SU-DHL-6 (cell line): ENCODE measurements at regions not wholly inside any gene's neighbourhood (a gene's known extent, or its start where the extent isn't known, plus 50 kb on each side); places are given as distances from the start of the nearest gene placed in this dataset.

Experiments used
- H2AFZ ChIP-seq: fragments of 200-600 bp; sonication (generic); 2 replicates; pipeline ENCODE4 v1.6.1; 2014; ENCODE audit warnings: low read depth, mild to moderate bottlenecking, moderate library complexity, mixed read lengths, antibody characterized with exemption, low read length; ENCODE audit not compliant: severe bottlenecking
- H3F3A ChIP-seq: fragments of 200-600 bp; shearing (Covaris generic); 2 replicates; pipeline ENCODE4 v1.6.0; 2016; ENCODE audit warnings: antibody characterized with exemption, mild to moderate bottlenecking; ENCODE audit not compliant: insufficient read depth
- H3K27ac ChIP-seq: fragments of 200-600 bp; sonication (generic); 2 replicates; pipeline ENCODE4 v1.5.1; 2016; ENCODE audit warnings: low read depth, mild to moderate bottlenecking, low read length, moderate library complexity, mixed read lengths
- H3K27me3 ChIP-seq: fragments of 200-600 bp; sonication (generic), shearing (Covaris generic); 2 replicates; pipeline ENCODE4 v1.6.0; 2014; ENCODE audit warnings: mild to moderate bottlenecking, low read length
- H3K36me3 ChIP-seq: fragments of 200-600 bp; sonication (generic); 2 replicates; pipeline ENCODE4 v1.6.1; 2014; ENCODE audit warnings: mild to moderate bottlenecking, low read length, mixed read lengths
- H3K4me2 ChIP-seq: fragments of 300-600, 200-600 bp; shearing (Covaris generic), sonication (generic); 2 replicates; pipeline ENCODE4 v1.6.0; 2014; ENCODE audit warnings: low read length, low read depth, mild to moderate bottlenecking; ENCODE audit not compliant: poor library complexity, severe bottlenecking
- H3K4me3 ChIP-seq: fragments of 200-600 bp; sonication (generic); 2 replicates; pipeline ENCODE4 v1.5.1; 2014; ENCODE audit warnings: antibody characterized with exemption, low read length, mild to moderate bottlenecking, mixed read lengths; ENCODE audit not compliant: insufficient read depth, poor library complexity, severe bottlenecking
- H3K79me2 ChIP-seq: fragments of 200-600 bp; sonication (generic); 2 replicates; pipeline ENCODE4 v1.6.1; 2014; ENCODE audit warnings: mild to moderate bottlenecking, low read length, moderate library complexity; ENCODE audit not compliant: insufficient read depth
- H3K9ac ChIP-seq: fragments of 200-600 bp; sonication (generic); 2 replicates; pipeline ENCODE4 v1.7.0; 2014; ENCODE audit warnings: mild to moderate bottlenecking, low read length
- H3K9me2 ChIP-seq: fragments of 200-600 bp; sonication (generic); replicated peaks from 2 replicates; pipeline ENCODE4 v1.6.1; 2014; ENCODE audit warnings: low read length; ENCODE audit not compliant: insufficient read depth
- H3K9me3 ChIP-seq: fragments of 200-600 bp; sonication (generic); 2 replicates; pipeline ENCODE4 v1.6.1; 2014; ENCODE audit warnings: low read length, mixed read lengths; ENCODE audit not compliant: insufficient read depth
- H4K20me1 ChIP-seq: fragments of 200-600 bp; sonication (generic); 2 replicates; pipeline ENCODE4 v1.6.1; 2014; ENCODE audit warnings: low read depth, mild to moderate bottlenecking, antibody characterized with exemption, low read length, moderate library complexity, mixed read lengths
- EZH2phosphoT487 ChIP-seq: fragments of 200-600 bp; sonication (generic), shearing (Covaris generic); conservative IDR thresholded peaks from 2 replicates; pipeline ENCODE4 v1.6.1; 2018; ENCODE audit warnings: mild to moderate bottlenecking, antibody characterized with exemption, low read length, moderate library complexity, mixed read lengths
- TF ChIP-seq, protein P1 (sequence below): fragments of 200-600 bp; sonication (generic); IDR thresholded peaks from one replicate; pipeline ENCODE4 v1.5.1; 2017; ENCODE audit warnings: antibody characterized with exemption, mild to moderate bottlenecking, low read length, moderate library complexity; ENCODE audit not compliant: insufficient read depth, poor library complexity, severe bottlenecking

GRCh38 chr13:97702614-97703013, 250.9 kb upstream of the IPO5 start:
- Histone ChIP-seq H4K20me1 (no peaks in the 10 kb centered on the region), H3K36me3 (no peaks in the 10 kb centered on the region), H3K9ac (no peak overlapping the region), H3K79me2 (no peaks in the 10 kb centered on the region), H2AFZ (no peak overlapping the region), H3K27me3 (no peaks in the 10 kb centered on the region), H3K4me3 (no peak overlapping the region), H3K4me2 (no peak overlapping the region), H3F3A (no peaks in the 10 kb centered on the region), H3K9me3 (no peaks in the 10 kb centered on the region), H3K9me2 (0 out of 2 replicates have a peak, but pooled peaks cover 3% of the 10 kb centered on the region), H3K27ac (no peak overlapping the region)
- no peak for TF ChIP-seq EZH2phosphoT487
- TF ChIP-seq, protein P1, sequence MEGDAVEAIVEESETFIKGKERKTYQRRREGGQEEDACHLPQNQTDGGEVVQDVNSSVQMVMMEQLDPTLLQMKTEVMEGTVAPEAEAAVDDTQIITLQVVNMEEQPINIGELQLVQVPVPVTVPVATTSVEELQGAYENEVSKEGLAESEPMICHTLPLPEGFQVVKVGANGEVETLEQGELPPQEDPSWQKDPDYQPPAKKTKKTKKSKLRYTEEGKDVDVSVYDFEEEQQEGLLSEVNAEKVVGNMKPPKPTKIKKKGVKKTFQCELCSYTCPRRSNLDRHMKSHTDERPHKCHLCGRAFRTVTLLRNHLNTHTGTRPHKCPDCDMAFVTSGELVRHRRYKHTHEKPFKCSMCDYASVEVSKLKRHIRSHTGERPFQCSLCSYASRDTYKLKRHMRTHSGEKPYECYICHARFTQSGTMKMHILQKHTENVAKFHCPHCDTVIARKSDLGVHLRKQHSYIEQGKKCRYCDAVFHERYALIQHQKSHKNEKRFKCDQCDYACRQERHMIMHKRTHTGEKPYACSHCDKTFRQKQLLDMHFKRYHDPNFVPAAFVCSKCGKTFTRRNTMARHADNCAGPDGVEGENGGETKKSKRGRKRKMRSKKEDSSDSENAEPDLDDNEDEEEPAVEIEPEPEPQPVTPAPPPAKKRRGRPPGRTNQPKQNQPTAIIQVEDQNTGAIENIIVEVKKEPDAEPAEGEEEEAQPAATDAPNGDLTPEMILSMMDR = no peak

DNA sequence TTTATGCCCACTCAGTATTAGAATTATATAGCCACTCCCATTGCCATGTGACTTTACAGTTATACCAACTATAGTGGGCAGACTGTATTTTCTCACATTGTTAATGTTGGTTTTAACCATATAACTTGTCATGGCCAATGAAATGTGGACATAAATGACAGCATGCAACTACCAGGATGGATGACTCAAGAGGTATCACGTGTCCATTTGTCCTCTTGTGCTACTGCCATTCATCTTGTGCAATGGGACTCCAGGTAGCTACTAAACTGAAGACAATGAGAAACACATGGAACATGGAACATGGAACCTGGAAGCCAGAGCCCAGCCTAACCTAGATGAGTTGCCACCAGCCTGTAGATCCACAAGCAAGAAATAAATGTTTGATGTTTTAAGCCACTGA, 242.7 kb upstream of the IPO5 start:
- H3K27ac ChIP-seq = no peak overlapping the region
- TF ChIP-seq, protein P1 = no peak
- no peak for TF ChIP-seq EZH2phosphoT487
- no peaks in the 10 kb centered on the region for H3F3A ChIP-seq
- no peaks in the 10 kb centered on the region for H3K79me2 ChIP-seq
- no peak overlapping the region for H3K4me3 ChIP-seq
- H4K20me1 ChIP-seq = no peaks in the 10 kb centered on the region
- H3K4me2 ChIP-seq = no peak overlapping the region
- H3K9me2 ChIP-seq = no peaks in the 10 kb centered on the region
- H3K9ac ChIP-seq = no peak overlapping the region
- no peaks in the 10 kb centered on the region for H3K27me3 ChIP-seq
- no peaks in the 10 kb centered on the region for H3K9me3 ChIP-seq
- no peak overlapping the region for H2AFZ ChIP-seq
- H3K36me3 ChIP-seq = no peaks in the 10 kb centered on the region

GRCh38 chr13:97712770-97713169, 240.7 kb upstream of the IPO5 start:
- H3K27me3 ChIP-seq = no peaks in the 10 kb centered on the region
- H4K20me1 ChIP-seq = no peaks in the 10 kb centered on the region
- no peak overlapping the region for H3K4me2 ChIP-seq
- no peaks in the 10 kb centered on the region for H3K9me3 ChIP-seq
- H3K79me2 ChIP-seq = no peaks in the 10 kb centered on the region
- H3K9me2 ChIP-seq = no peaks in the 10 kb centered on the region
- no peak for TF ChIP-seq EZH2phosphoT487
- TF ChIP-seq, protein P1 = no peak
- no peak overlapping the region for H3K4me3 ChIP-seq
- H3K36me3 ChIP-seq = no peaks in the 10 kb centered on the region
- H3F3A ChIP-seq = no peaks in the 10 kb centered on the region
- no peak overlapping the region for H3K27ac ChIP-seq
- H3K9ac ChIP-seq = no peak overlapping the region
- no peak overlapping the region for H2AFZ ChIP-seq
